ENCODE measurements at regions not wholly inside any gene's neighbourhood (a gene's known extent, or its start where the extent isn't known, plus 50 kb on each side); places are given as distances from the start of the nearest gene placed in this dataset.

DNA sequence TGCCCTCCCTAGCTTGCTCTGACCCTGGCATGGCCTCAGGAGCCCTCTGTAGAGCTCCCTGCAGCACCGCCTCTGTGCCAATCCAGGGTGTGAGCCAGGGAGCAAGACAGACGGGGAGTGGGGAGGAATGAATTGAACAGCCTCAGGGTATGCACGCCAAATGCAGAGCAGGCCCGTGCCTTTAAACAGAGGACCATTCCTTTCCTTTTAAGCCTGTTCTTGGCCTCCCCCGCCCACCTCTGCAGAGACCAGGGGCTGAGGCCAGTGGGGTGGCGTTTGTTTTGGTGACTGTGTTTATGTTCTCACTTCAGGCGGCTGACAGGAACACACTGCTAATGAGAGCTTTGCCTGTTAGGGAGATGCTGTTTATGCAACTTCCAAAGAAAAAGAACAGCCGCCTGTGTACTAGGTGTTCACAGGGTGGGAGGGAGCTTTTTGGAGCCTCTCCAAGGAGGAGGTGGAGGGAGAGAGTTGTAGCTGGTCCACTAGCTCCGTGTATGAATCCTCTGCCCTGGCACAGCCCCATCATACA, 528.1 kb upstream of the DPP6 start:
- no peak overlapping the region for H3K18ac ChIP-seq (ENCODE audit: low read depth, low read length)
- peaks cover 31% of the 10 kb centered on the region for H3K9me3 ChIP-seq (ENCODE audit: control insufficient read depth, insufficient read depth, low read length)
- H3K9me1 ChIP-seq (ENCODE audit: insufficient read depth, low read length): no peaks in the 10 kb centered on the region
- no peaks in the 10 kb centered on the region for H3K4me1 ChIP-seq (ENCODE audit: control insufficient read depth, insufficient read depth, low read length)
- 8% methylated on average over 2 of the region's 9 CpGs; no CpG with 5 or more reads in 1 of the 2 experiments for WGBS, 2 experiments (ENCODE audit: extremely low coverage in 2 of 2, insufficient read length in 1 of 2)
- BruUV-seq (replicated peaks): no TSS peak
- no peak overlapping the region for H2AK9ac ChIP-seq (replicated peaks; ENCODE audit: low read depth, low read length, poor library complexity)
- no peak overlapping the region for H3K9ac ChIP-seq (ENCODE audit: low read depth, low read length)
- no peak overlapping the region for H4K8ac ChIP-seq (ENCODE audit: low read depth in 2 of 2, low read length in 2 of 2)
- H3K4ac ChIP-seq (ENCODE audit: low read depth, low read length): no peak overlapping the region
- ChIA-PET POLR2A (ENCODE audit: unreplicated experiment) (no interaction called here), CTCF (no interaction called here)
- H3K23ac ChIP-seq (ENCODE audit: low read depth, low read length): no peak overlapping the region
- dilution Hi-C loops (cut with HindIII; ENCODE audit: low sequenced_read_pairs, unreplicated experiment): no loop called here
- H2BK15ac ChIP-seq (ENCODE audit: low read depth, low read length): no peak overlapping the region
- no peak overlapping the region for H3K27ac ChIP-seq (ENCODE audit: insufficient read depth, low read length)
- no peak overlapping the region for H3K56ac ChIP-seq (ENCODE audit: extremely low read depth, insufficient read depth, low read length)
- H2AK5ac ChIP-seq (ENCODE audit: low read depth, low read length): no peak overlapping the region
- no peak overlapping the region for H2BK20ac ChIP-seq (ENCODE audit: low read depth, low read length)
- no peak overlapping the region for H2BK120ac ChIP-seq (ENCODE audit: low read depth, low read length)
- DNase-seq (no peak), ATAC-seq (ENCODE audit: low read depth) (no peak)
- no peak overlapping the region for H3K4me3 ChIP-seq (ENCODE audit: insufficient read depth, low read depth, low read length)
- no peaks in the 10 kb centered on the region for H3K79me1 ChIP-seq (ENCODE audit: low read depth in 1 of 2, low read length in 2 of 2)
- no peak overlapping the region for H3K4me2 ChIP-seq (ENCODE audit: low read depth, low read length)
- H3K27me3 ChIP-seq (ENCODE audit: control insufficient read depth, insufficient read depth, low read length): no peaks in the 10 kb centered on the region
- H4K5ac ChIP-seq (ENCODE audit: low read depth, low read length): no peak overlapping the region
- H3K14ac ChIP-seq (replicated peaks; ENCODE audit: low read depth, low read length): no peak overlapping the region
- TF ChIP-seq CEBPB (IDR thresholded peaks at IDR 0.05; ENCODE audit: low read depth, low read length): no peak
- no peak for TF ChIP-seq MAFK (IDR thresholded peaks at IDR 0.05; ENCODE audit: low read depth, low read length)
- no peak for TF ChIP-seq FOS (IDR thresholded peaks at IDR 0.05; ENCODE audit: low read depth, low read length)
- TF ChIP-seq RCOR1 (IDR thresholded peaks at IDR 0.05; ENCODE audit: insufficient replicate concordance, low read length): no peak
- TF ChIP-seq BHLHE40 (IDR thresholded peaks at IDR 0.05; ENCODE audit: low read depth, low read length): no peak
- no peak for TF ChIP-seq NFE2L2 (IDR thresholded peaks at IDR 0.05; ENCODE audit: low read depth, low read length)
- TF ChIP-seq POLR2A (IDR thresholded peaks at IDR 0.05; ENCODE audit: low read depth, low read length): no peak
- TF ChIP-seq, protein P1, sequence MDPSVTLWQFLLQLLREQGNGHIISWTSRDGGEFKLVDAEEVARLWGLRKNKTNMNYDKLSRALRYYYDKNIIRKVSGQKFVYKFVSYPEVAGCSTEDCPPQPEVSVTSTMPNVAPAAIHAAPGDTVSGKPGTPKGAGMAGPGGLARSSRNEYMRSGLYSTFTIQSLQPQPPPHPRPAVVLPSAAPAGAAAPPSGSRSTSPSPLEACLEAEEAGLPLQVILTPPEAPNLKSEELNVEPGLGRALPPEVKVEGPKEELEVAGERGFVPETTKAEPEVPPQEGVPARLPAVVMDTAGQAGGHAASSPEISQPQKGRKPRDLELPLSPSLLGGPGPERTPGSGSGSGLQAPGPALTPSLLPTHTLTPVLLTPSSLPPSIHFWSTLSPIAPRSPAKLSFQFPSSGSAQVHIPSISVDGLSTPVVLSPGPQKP (IDR thresholded peaks at IDR 0.05; ENCODE audit: borderline replicate concordance, low read depth, low read length): no peak
- TF ChIP-seq RFX5 (IDR thresholded peaks at IDR 0.05; ENCODE audit: low read depth, low read length): no peak
- TF ChIP-seq, protein P2, sequence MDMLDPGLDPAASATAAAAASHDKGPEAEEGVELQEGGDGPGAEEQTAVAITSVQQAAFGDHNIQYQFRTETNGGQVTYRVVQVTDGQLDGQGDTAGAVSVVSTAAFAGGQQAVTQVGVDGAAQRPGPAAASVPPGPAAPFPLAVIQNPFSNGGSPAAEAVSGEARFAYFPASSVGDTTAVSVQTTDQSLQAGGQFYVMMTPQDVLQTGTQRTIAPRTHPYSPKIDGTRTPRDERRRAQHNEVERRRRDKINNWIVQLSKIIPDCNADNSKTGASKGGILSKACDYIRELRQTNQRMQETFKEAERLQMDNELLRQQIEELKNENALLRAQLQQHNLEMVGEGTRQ (IDR thresholded peaks at IDR 0.05; ENCODE audit: low read depth, low read length): no peak
- no peak for TF ChIP-seq MAZ (IDR thresholded peaks at IDR 0.05; ENCODE audit: borderline replicate concordance, low read depth, low read length)
- no peak for TF ChIP-seq SMC3 (IDR thresholded peaks at IDR 0.05; ENCODE audit: low read depth, low read length)
- TF ChIP-seq, protein P3, sequence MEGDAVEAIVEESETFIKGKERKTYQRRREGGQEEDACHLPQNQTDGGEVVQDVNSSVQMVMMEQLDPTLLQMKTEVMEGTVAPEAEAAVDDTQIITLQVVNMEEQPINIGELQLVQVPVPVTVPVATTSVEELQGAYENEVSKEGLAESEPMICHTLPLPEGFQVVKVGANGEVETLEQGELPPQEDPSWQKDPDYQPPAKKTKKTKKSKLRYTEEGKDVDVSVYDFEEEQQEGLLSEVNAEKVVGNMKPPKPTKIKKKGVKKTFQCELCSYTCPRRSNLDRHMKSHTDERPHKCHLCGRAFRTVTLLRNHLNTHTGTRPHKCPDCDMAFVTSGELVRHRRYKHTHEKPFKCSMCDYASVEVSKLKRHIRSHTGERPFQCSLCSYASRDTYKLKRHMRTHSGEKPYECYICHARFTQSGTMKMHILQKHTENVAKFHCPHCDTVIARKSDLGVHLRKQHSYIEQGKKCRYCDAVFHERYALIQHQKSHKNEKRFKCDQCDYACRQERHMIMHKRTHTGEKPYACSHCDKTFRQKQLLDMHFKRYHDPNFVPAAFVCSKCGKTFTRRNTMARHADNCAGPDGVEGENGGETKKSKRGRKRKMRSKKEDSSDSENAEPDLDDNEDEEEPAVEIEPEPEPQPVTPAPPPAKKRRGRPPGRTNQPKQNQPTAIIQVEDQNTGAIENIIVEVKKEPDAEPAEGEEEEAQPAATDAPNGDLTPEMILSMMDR (conservative IDR thresholded peaks at IDR 0.05; ENCODE audit: low read depth, low read length): no peak
- no peak for TF ChIP-seq MXI1 (IDR thresholded peaks at IDR 0.05; ENCODE audit: borderline replicate concordance, low read depth, low read length)
- TF ChIP-seq CHD1 (IDR thresholded peaks at IDR 0.05; ENCODE audit: low read depth, low read length): no peak
- TF ChIP-seq RAD21 (IDR thresholded peaks at IDR 0.05; ENCODE audit: low read length): no peak
- no peak overlapping the region for H4K91ac ChIP-seq (ENCODE audit: insufficient read depth, low read depth, low read length)
- no peak overlapping the region for H2AFZ ChIP-seq (replicated peaks; ENCODE audit: low read length, poor library complexity)
- no peaks in the 10 kb centered on the region for H3K36me3 ChIP-seq (ENCODE audit: control insufficient read depth, insufficient read depth, low read length)
- H4K20me1 ChIP-seq (ENCODE audit: insufficient read depth, low read length): no peaks in the 10 kb centered on the region
- in situ Hi-C loops (cut with MboI; ENCODE audit: low sequenced_read_pairs): no loop called here
- H2BK5ac ChIP-seq (ENCODE audit: low read depth, low read length, poor library complexity, severe bottlenecking): no peak overlapping the region
- intact Hi-C loops (cut with micrococcal nuclease): no loop called here
